H1 (cell line): ENCODE measurements at regions not wholly inside any gene's neighbourhood (a gene's known extent, or its start where the extent isn't known, plus 50 kb on each side); places are given as distances from the start of the nearest gene placed in this dataset.

ENCODE experiments used
- CTCF ChIA-PET: fragments of 300-600 bp; sonication (Branson Sonifier 250); formaldehyde crosslinking; loops from one replicate; lab custom pipeline; 2021; ENCODE audit not compliant: partially characterized antibody; lab: Charles Lee
- POLR2A ChIA-PET: fragments of 300-600 bp; sonication (Branson Sonifier 250); formaldehyde crosslinking; loops from one replicate; lab custom pipeline; 2021; ENCODE audit warnings: inconsistent platforms; ENCODE audit not compliant: partially characterized antibody; lab: Charles Lee
- DNase-seq, 2 experiments: peaks; one replicate each; pipeline versions ENCODE4 v3.0.0 to v3.0.0-alpha.2; 2010 to 2022; ENCODE audit warnings: low spot score in 2 of 2, low read depth in 1 of 2, mixed read lengths in 1 of 2
- FAIRE-seq: peaks from 2 replicates; lab custom pipeline; 2011; peaks lifted over from hg19 to GRCh38; lab: Jason Lieb, UNC
- H2AFZ ChIP-seq: 2 replicates; pipeline ENCODE4 v1.8.1; 2012; ENCODE audit warnings: low read length, inconsistent platforms
- H2AK5ac ChIP-seq: 2 replicates; pipeline ENCODE4 v1.6.1; 2013; ENCODE audit warnings: low read depth, low read length
- H2BK120ac ChIP-seq: replicated peaks from 2 replicates; pipeline ENCODE3; 2013; ENCODE audit warnings: low read depth, low read length, inconsistent platforms
- H2BK12ac ChIP-seq: 2 replicates; pipeline ENCODE4 v1.6.1; 2013; ENCODE audit warnings: low read depth, low read length
- H2BK15ac ChIP-seq: 2 replicates; pipeline ENCODE4 v1.6.1; 2013; ENCODE audit warnings: low read length
- H2BK20ac ChIP-seq: 2 replicates; pipeline ENCODE4 v1.6.1; 2013; ENCODE audit warnings: low read length
- H2BK5ac ChIP-seq: 2 replicates; pipeline ENCODE4 v1.6.1; 2013; ENCODE audit warnings: low read depth, low read length
- H3K14ac ChIP-seq: 2 replicates; pipeline ENCODE4 v1.6.1; 2013; ENCODE audit warnings: inconsistent platforms; ENCODE audit not compliant: insufficient read length
- H3K18ac ChIP-seq: 2 replicates; pipeline ENCODE4 v1.6.1; 2013; ENCODE audit warnings: low read length; ENCODE audit errors: extremely low read depth
- H3K23ac ChIP-seq: 2 replicates; pipeline ENCODE4 v1.6.1; 2013; ENCODE audit warnings: inconsistent platforms; ENCODE audit not compliant: insufficient read length
- H3K23me2 ChIP-seq: 2 replicates; pipeline ENCODE4 v1.6.1; 2013; ENCODE audit warnings: low read depth, low read length
- H3K27ac ChIP-seq: 2 replicates; pipeline ENCODE4 v1.6.1; 2011; ENCODE audit warnings: low read depth, low read length, inconsistent platforms
- H3K27me3 ChIP-seq, 4 experiments: replicated peaks in 1 of 4; 1 replicate in 1 of 4; 2 replicates in 3 of 4; pipeline versions ENCODE4 v1.6.1 to v1.8.1; 2011 to 2013; ENCODE audit warnings: low read length in 3 of 4, mild to moderate bottlenecking in 3 of 4, inconsistent platforms in 2 of 4, mixed read lengths in 2 of 4, moderate library complexity in 1 of 4; ENCODE audit not compliant: control insufficient read depth in 3 of 4, insufficient read depth in 3 of 4; ENCODE audit errors: extremely low read depth in 1 of 4
- H3K36me3 ChIP-seq, 4 experiments: 2 replicates each; pipeline versions ENCODE4 v1.6.1 to v1.8.1; 2011 to 2013; ENCODE audit warnings: mild to moderate bottlenecking in 4 of 4, low read length in 3 of 4, moderate library complexity in 2 of 4, control low read depth in 1 of 4, inconsistent platforms in 1 of 4; ENCODE audit not compliant: insufficient read depth in 4 of 4, control insufficient read depth in 2 of 4
- H3K4ac ChIP-seq: replicated peaks from 2 replicates; pipeline ENCODE3; 2013; ENCODE audit warnings: low read length, low read depth, mixed read lengths, inconsistent platforms; ENCODE audit not compliant: insufficient read length
- H3K4me1 ChIP-seq, 4 experiments: replicated peaks in 1 of 4; 1 replicate in 1 of 4; 2 replicates in 3 of 4; pipeline versions ENCODE4 v1.6.1 to v1.8.1; 2011 to 2013; ENCODE audit warnings: low read length in 3 of 4, inconsistent platforms in 2 of 4, mixed read lengths in 1 of 4; ENCODE audit not compliant: insufficient read depth in 4 of 4, control insufficient read depth in 3 of 4
- H3K4me2 ChIP-seq, 2 experiments: 2 replicates each; pipeline versions ENCODE4 v1.6.1 to v1.8.1; 2011 to 2013; ENCODE audit warnings: low read depth in 2 of 2, low read length in 2 of 2, control low read depth in 1 of 2, inconsistent platforms in 1 of 2, mild to moderate bottlenecking in 1 of 2; ENCODE audit not compliant: insufficient read depth in 1 of 2
- H3K4me3 ChIP-seq, 4 experiments: fragments of 200-600, 300-600 bp in 1 of 4; sonication (generic), shearing (Covaris generic), sonication (Bioruptor Twin) in 1 of 4; 2 replicates each; pipeline versions ENCODE4 v1.5.1 to v1.8.1; 2011 to 2016; ENCODE audit warnings: low read length in 4 of 4, low read depth in 3 of 4, control low read depth in 2 of 4, inconsistent platforms in 2 of 4, mild to moderate bottlenecking in 2 of 4, mixed read lengths in 1 of 4, moderate library complexity in 1 of 4; ENCODE audit not compliant: insufficient read depth in 2 of 4; ENCODE audit errors: extremely low read depth in 1 of 4
- H3K56ac ChIP-seq: replicated peaks from 2 replicates; pipeline ENCODE3; 2013; ENCODE audit warnings: low read depth, mild to moderate bottlenecking, mixed read lengths, low read length, inconsistent platforms; ENCODE audit not compliant: insufficient read length
- H3K79me1 ChIP-seq: 2 replicates; pipeline ENCODE4 v1.6.1; 2013; ENCODE audit warnings: low read depth, low read length, control low read depth
- H3K79me2 ChIP-seq, 2 experiments: 2 replicates each; pipeline versions ENCODE4 v1.6.1 to v1.8.1; 2012 to 2013; ENCODE audit warnings: low read length in 2 of 2, mild to moderate bottlenecking in 2 of 2, inconsistent platforms in 1 of 2; ENCODE audit not compliant: insufficient read depth in 2 of 2, control insufficient read depth in 1 of 2
- H3K9ac ChIP-seq, 4 experiments: replicated peaks in 1 of 4; 1 replicate in 1 of 4; 2 replicates in 3 of 4; pipeline versions ENCODE4 v1.6.1 to v1.8.1; 2011 to 2013; ENCODE audit warnings: low read depth in 3 of 4, low read length in 3 of 4, control low read depth in 2 of 4, mild to moderate bottlenecking in 2 of 4, moderate library complexity in 2 of 4, inconsistent platforms in 1 of 4; ENCODE audit errors: extremely low read depth in 1 of 4
- H3K9me3 ChIP-seq, 2 experiments: 2 replicates each; pipeline versions ENCODE4 v1.6.1 to v1.8.1; 2012 to 2013; ENCODE audit warnings: mild to moderate bottlenecking in 2 of 2, moderate library complexity in 2 of 2, control low read depth in 1 of 2, inconsistent platforms in 1 of 2, low read depth in 1 of 2, low read length in 1 of 2, mixed read lengths in 1 of 2; ENCODE audit not compliant: insufficient read depth in 2 of 2
- H4K20me1 ChIP-seq, 2 experiments: replicated peaks in 1 of 2; 2 replicates each; pipeline versions ENCODE3 to v1.8.1; 2011 to 2013; ENCODE audit warnings: inconsistent platforms in 2 of 2, low read length in 2 of 2, mild to moderate bottlenecking in 1 of 2; ENCODE audit not compliant: insufficient read depth in 2 of 2, control insufficient read depth in 1 of 2
- H4K5ac ChIP-seq: 2 replicates; pipeline ENCODE4 v1.6.1; 2013; ENCODE audit warnings: low read length, low read depth, mixed read lengths, inconsistent platforms; ENCODE audit not compliant: insufficient read length
- H4K8ac ChIP-seq: 2 replicates; pipeline ENCODE4 v1.8.0; 2013; ENCODE audit warnings: mild to moderate bottlenecking, moderate library complexity, low read length, inconsistent platforms; ENCODE audit not compliant: insufficient read depth; ENCODE audit errors: extremely low read depth
- H4K91ac ChIP-seq: replicated peaks from 2 replicates; pipeline ENCODE3; 2013; ENCODE audit warnings: low read length, mixed read lengths, inconsistent platforms; ENCODE audit not compliant: insufficient read length
- JUN ChIP-seq: IDR thresholded peaks from 2 replicates; pipeline ENCODE4 v1.6.1; 2011; ENCODE audit warnings: low read depth, mild to moderate bottlenecking, improper control_type of control experiment, low read length
- KDM4A ChIP-seq: IDR thresholded peaks from one replicate; pipeline ENCODE4 v1.7.1; 2012; ENCODE audit warnings: low read depth, mild to moderate bottlenecking, moderate library complexity, low read length, inconsistent platforms; ENCODE audit not compliant: severe bottlenecking
- PHF8 ChIP-seq: fragments of 200-600 bp; sonication (generic); conservative IDR thresholded peaks from 2 replicates; pipeline ENCODE4 v1.7.1; 2012; ENCODE audit warnings: low read depth, mild to moderate bottlenecking, inconsistent platforms, low read length, moderate library complexity
- RNF2 ChIP-seq: fragments of 200-900, 300-1000 bp; sonication (generic); IDR thresholded peaks from 2 replicates; pipeline ENCODE4 v1.7.1; 2016; ENCODE audit warnings: borderline replicate concordance, low read depth, mild to moderate bottlenecking, antibody characterized with exemption, low read length; ENCODE audit not compliant: poor library complexity, severe bottlenecking; ENCODE audit errors: missing control alignments
- TCF12 ChIP-seq: IDR thresholded peaks from 2 replicates; pipeline ENCODE4 v1.6.1; 2011; ENCODE audit warnings: low read depth, mild to moderate bottlenecking, low read length
- whole genome bisulfite sequencing, 2 experiments: shearing (Covaris generic) in 1 of 2; methylation state at CpG; one replicate each; pipeline versions ENCODE4 v1.1.6 to v1.1.7; 2013 to 2015; ENCODE audit warnings: low lambda C conversion rate in 2 of 2, mixed read lengths in 2 of 2, inconsistent platforms in 1 of 2, low coverage in 1 of 2, missing lambda C conversion rate in 1 of 2; ENCODE audit not compliant: insufficient replicate concordance in 2 of 2, insufficient coverage in 1 of 2, insufficient read length in 1 of 2; ENCODE audit errors: extremely low coverage in 1 of 2, missing lambda C conversion rate in 1 of 2; 5-methylcytosine and 5-hydroxymethylcytosine counted together

GRCh38 chr3:110528305-110529121, 543.1 kb upstream of the NECTIN3 start:
- H3K79me2 ChIP-seq, result no peaks in the 10 kb centered on the region
- peak overlapping the region; percentile 29 for H4K5ac ChIP-seq
- H3K36me3 ChIP-seq, result peaks cover 0 to 6% (median 0%) of the 10 kb centered on the region in 4 experiments; a peak in 1 of 8 replicates
- H3K9me3 ChIP-seq, result peaks cover 4 to 11% of the 10 kb centered on the region in 2 experiments
- H4K91ac ChIP-seq, result no peak overlapping the region
- H2BK20ac ChIP-seq, result 0 out of 2 replicates have a peak overlapping the region, but pooled peaks have one; percentile 34
- H3K79me1 ChIP-seq, result no peaks in the 10 kb centered on the region
- ChIA-PET CTCF (interaction anchor here (0.9 to 1.7 kb wide), 2 partner anchors 10 to 214 kb away, joined by 3 read pairs; no protein-coding TSS in a partner anchor), POLR2A (interaction anchor here (0.5 to 1.4 kb wide), 2 partner anchors 9 to 655 kb away, joined by 3 read pairs; no protein-coding TSS in a partner anchor)
- DNase-seq (no peak), FAIRE-seq (no peak)
- H3K23ac ChIP-seq, result no peak overlapping the region
- no peak overlapping the region for H2BK120ac ChIP-seq
- H4K20me1 ChIP-seq, result no peaks in the 10 kb centered on the region
- WGBS, 2 experiments, result 81% methylated on average over 4 of the region's 4 CpGs; no CpG with 5 or more reads in 1 of the 2 experiments
- 0 out of 2 replicates have a peak overlapping the region, but pooled peaks have one; percentile 30 for H2AFZ ChIP-seq
- H3K27ac ChIP-seq, result no peak overlapping the region
- H2BK5ac ChIP-seq, result no peak overlapping the region
- H3K4me2 ChIP-seq, result no peak overlapping the region
- peaks cover 0 to 3% (median 0%) of the 10 kb centered on the region in 4 experiments; a peak in 1 of 7 replicates for H3K4me1 ChIP-seq
- TF ChIP-seq TCF12 (no peak), RNF2 (no peak), KDM4A (no peak), PHF8 (no peak), JUN (no peak)
- no peak overlapping the region for H3K4me3 ChIP-seq
- H3K14ac ChIP-seq, result no peak overlapping the region
- no peaks in the 10 kb centered on the region for H3K27me3 ChIP-seq
- no peak overlapping the region for H3K18ac ChIP-seq
- no peak overlapping the region for H2BK12ac ChIP-seq
- H3K23me2 ChIP-seq, result no peaks in the 10 kb centered on the region
- H3K4ac ChIP-seq, result no peak overlapping the region
- H3K9ac ChIP-seq, result no peak overlapping the region
- H2BK15ac ChIP-seq, result no peak overlapping the region
- no peak overlapping the region for H4K8ac ChIP-seq
- no peak overlapping the region for H3K56ac ChIP-seq
- H2AK5ac ChIP-seq, result no peak overlapping the region
